OCI-LY1 (cell line): ENCODE measurements at regions not wholly inside any gene's neighbourhood (a gene's known extent, or its start where the extent isn't known, plus 50 kb on each side); places are given as distances from the start of the nearest gene placed in this dataset.

Source experiments
- H2AFZ ChIP-seq: fragments of 200-600 bp; sonication (generic), shearing (Covaris generic); 2 replicates; pipeline ENCODE4 v1.6.0; 2014; ENCODE audit warnings: antibody characterized with exemption, mild to moderate bottlenecking, low read length
- H3F3A ChIP-seq: fragments of 200-600 bp; sonication (generic), shearing (Covaris generic); 2 replicates; pipeline ENCODE4 v1.6.0; 2014; ENCODE audit warnings: mild to moderate bottlenecking, antibody characterized with exemption, low read length, moderate library complexity; ENCODE audit not compliant: insufficient read depth
- H3K27ac ChIP-seq: fragments of 200-600 bp; sonication (generic); 2 replicates; pipeline ENCODE4 v1.5.1; 2014; ENCODE audit warnings: low read length, mixed run types, mild to moderate bottlenecking, low read depth; ENCODE audit not compliant: poor library complexity, severe bottlenecking
- H3K27me3 ChIP-seq: fragments of 200-600 bp; sonication (generic); 2 replicates; pipeline ENCODE4 v1.6.0; 2014; ENCODE audit warnings: antibody characterized with exemption, mild to moderate bottlenecking, low read length, moderate library complexity; ENCODE audit not compliant: insufficient read depth
- H3K36me3 ChIP-seq: fragments of 200-600 bp; sonication (generic); 2 replicates; pipeline ENCODE4 v1.6.1; 2014; ENCODE audit warnings: mild to moderate bottlenecking, antibody characterized with exemption, low read length, moderate library complexity, mixed read lengths; ENCODE audit not compliant: insufficient read depth
- H3K4me1 ChIP-seq: fragments of 200-600 bp; sonication (generic); 2 replicates; pipeline ENCODE4 v1.5.1; 2014; ENCODE audit warnings: mild to moderate bottlenecking, low read length, moderate library complexity; ENCODE audit not compliant: insufficient read depth, severe bottlenecking
- H3K4me2 ChIP-seq: fragments of 200-600 bp; sonication (generic), shearing (Covaris generic); 2 replicates; pipeline ENCODE4 v1.6.1; 2014; ENCODE audit warnings: low read length
- H3K4me3 ChIP-seq: fragments of 200-600 bp; sonication (generic); 2 replicates; pipeline ENCODE4 v1.5.1; 2014; ENCODE audit warnings: low read length, low read depth, mild to moderate bottlenecking, mixed read lengths; ENCODE audit not compliant: poor library complexity, severe bottlenecking
- H3K79me2 ChIP-seq: fragments of 200-600 bp; shearing (Covaris generic); 2 replicates; pipeline ENCODE4 v1.6.1; 2016; ENCODE audit warnings: mixed run types, low read length, mixed read lengths; ENCODE audit not compliant: insufficient read depth
- H3K9ac ChIP-seq: fragments of 200-600 bp; sonication (generic), shearing (Covaris generic); 2 replicates; pipeline ENCODE4 v1.6.1; 2014; ENCODE audit warnings: mild to moderate bottlenecking, low read length, mixed read lengths
- H3K9me2 ChIP-seq: fragments of 200-600 bp; sonication (generic), shearing (Covaris generic); 2 replicates; pipeline ENCODE4 v1.6.1; 2014; ENCODE audit warnings: low read depth, mild to moderate bottlenecking, low read length, mixed read lengths
- H3K9me3 ChIP-seq: fragments of 200-600 bp; shearing (Covaris generic); 2 replicates; pipeline ENCODE4 v1.6.1; 2014; ENCODE audit warnings: low read length, mixed read lengths
- H4K20me1 ChIP-seq: fragments of 200-600 bp; sonication (generic), shearing (Covaris generic); 2 replicates; pipeline ENCODE4 v1.6.0; 2016; ENCODE audit warnings: mild to moderate bottlenecking, low read length; ENCODE audit not compliant: insufficient read depth
- CTCF ChIP-seq: fragments of 200-600 bp; sonication (generic), shearing (Covaris generic); IDR thresholded peaks from 2 replicates; pipeline ENCODE4 v1.5.1; 2017; ENCODE audit warnings: mild to moderate bottlenecking, antibody characterized with exemption, low read length, moderate library complexity, mixed read lengths
- EZH2 ChIP-seq: fragments of 200-600 bp; sonication (generic), shearing (Covaris generic); IDR thresholded peaks from 2 replicates; pipeline ENCODE4 v1.8.0; 2017; ENCODE audit warnings: borderline replicate concordance, mixed run types, mild to moderate bottlenecking, antibody characterized with exemption, low read length, moderate library complexity, mixed read lengths

GRCh38 chr17:5635949-5636348 is 51.6 kb upstream of the NLRP1 start:
- Histone ChIP-seq H3K36me3 (no peaks in the 10 kb centered on the region), H3K4me3 (no peak overlapping the region), H3K4me1 (no peaks in the 10 kb centered on the region), H3K4me2 (no peak overlapping the region), H3F3A (no peaks in the 10 kb centered on the region), H4K20me1 (no peaks in the 10 kb centered on the region), H3K79me2 (no peaks in the 10 kb centered on the region), H2AFZ (no peak overlapping the region), H3K27ac (no peak overlapping the region), H3K27me3 (0 out of 2 replicates have a peak, but pooled peaks cover 4% of the 10 kb centered on the region), H3K9me3 (no peaks in the 10 kb centered on the region), H3K9ac (no peak overlapping the region), H3K9me2 (no peaks in the 10 kb centered on the region)
- TF ChIP-seq CTCF (no peak), EZH2 (no peak)

DNA sequence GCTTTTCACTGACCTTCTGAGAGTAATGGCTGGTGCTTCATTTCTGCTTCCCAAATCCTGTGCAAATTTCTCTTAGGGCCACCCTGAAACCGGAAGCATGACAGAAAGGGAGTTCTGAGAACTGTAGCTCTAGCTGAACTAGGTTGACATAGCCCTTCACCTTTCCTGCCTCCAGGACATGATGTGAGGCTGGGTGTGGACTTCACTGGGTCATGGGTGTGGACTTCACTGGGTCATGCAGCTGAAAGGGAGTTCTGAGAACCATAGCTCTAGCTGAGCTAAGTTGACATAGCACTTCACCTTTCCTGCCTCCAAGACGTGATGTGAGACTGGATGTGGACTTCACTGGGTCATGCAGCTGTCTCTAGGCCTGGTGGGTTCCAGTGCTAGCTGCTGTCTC is 54.3 kb upstream of the NLRP1 start:
- H3K9ac ChIP-seq = no peak overlapping the region
- no peaks in the 10 kb centered on the region for H3K9me3 ChIP-seq
- no peaks in the 10 kb centered on the region for H3K79me2 ChIP-seq
- H3K27ac ChIP-seq = no peak overlapping the region
- TF ChIP-seq EZH2 (no peak), CTCF (no peak)
- H2AFZ ChIP-seq = no peak overlapping the region
- H3K4me1 ChIP-seq = no peaks in the 10 kb centered on the region
- 0 out of 2 replicates have a peak, but pooled peaks cover 4% of the 10 kb centered on the region for H3K27me3 ChIP-seq
- H3F3A ChIP-seq = no peaks in the 10 kb centered on the region
- H4K20me1 ChIP-seq = no peaks in the 10 kb centered on the region
- no peaks in the 10 kb centered on the region for H3K9me2 ChIP-seq
- no peak overlapping the region for H3K4me3 ChIP-seq
- H3K36me3 ChIP-seq = no peaks in the 10 kb centered on the region
- H3K4me2 ChIP-seq = no peak overlapping the region

DNA sequence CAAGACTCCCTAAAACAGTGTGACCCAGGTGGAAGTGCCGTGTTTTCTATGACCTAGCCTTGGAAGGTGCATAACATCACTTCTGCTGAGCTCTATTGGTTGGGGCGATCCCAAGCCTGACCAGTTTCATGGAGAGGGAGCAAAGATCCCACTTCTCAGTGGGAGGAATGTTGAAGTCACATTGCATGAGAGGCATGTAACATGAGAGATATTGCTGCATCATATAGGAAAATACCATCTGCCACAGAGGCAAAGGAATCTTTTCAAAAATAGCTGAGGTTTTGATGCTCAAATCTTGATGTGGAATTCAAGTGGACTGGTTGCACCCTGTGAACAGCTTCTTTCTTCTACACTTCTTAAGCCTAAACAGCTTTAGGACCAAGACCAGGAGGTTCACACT is 56.4 kb upstream of the NLRP1 start:
- Histone ChIP-seq H2AFZ (no peak overlapping the region), H3K9ac (no peak overlapping the region), H3F3A (no peaks in the 10 kb centered on the region), H3K27me3 (no peaks in the 10 kb centered on the region), H3K4me2 (no peak overlapping the region), H3K4me1 (no peaks in the 10 kb centered on the region), H3K36me3 (no peaks in the 10 kb centered on the region), H3K9me3 (no peaks in the 10 kb centered on the region), H3K27ac (no peak overlapping the region), H3K9me2 (no peaks in the 10 kb centered on the region), H4K20me1 (no peaks in the 10 kb centered on the region), H3K79me2 (no peaks in the 10 kb centered on the region), H3K4me3 (no peak overlapping the region)
- TF ChIP-seq EZH2 = no peak

- Histone ChIP-seq H3K27me3 (no peaks in the 10 kb centered on the region), H2AFZ (no peak overlapping the region), H3K27ac (no peak overlapping the region), H3K4me3 (no peak overlapping the region), H3K79me2 (no peaks in the 10 kb centered on the region), H3F3A (no peaks in the 10 kb centered on the region), H3K36me3 (no peaks in the 10 kb centered on the region), H4K20me1 (no peaks in the 10 kb centered on the region), H3K4me1 (no peaks in the 10 kb centered on the region), H3K9me2 (no peaks in the 10 kb centered on the region), H3K4me2 (no peak overlapping the region), H3K9me3 (no peaks in the 10 kb centered on the region), H3K9ac (no peak overlapping the region)
- TF ChIP-seq EZH2 (no peak), CTCF (no peak)
These were observed 58.4 kb upstream of the NLRP1 start for GRCh38 chr17:5642752-5643151.
